HEK293 (cell line): ENCODE measurements at regions not wholly inside any gene's neighbourhood (a gene's known extent, or its start where the extent isn't known, plus 50 kb on each side); places are given as distances from the start of the nearest gene placed in this dataset.

ENCODE experiments used
- CTCF ChIA-PET: fragments of 350-600 bp; formaldehyde crosslinking; extraction: SDS; loops from one replicate; lab custom pipeline; 2021; ENCODE audit warnings: antibody characterized with exemption; lab: Yijun Ruan, JAX
- POLR2A ChIA-PET: fragments of 300-600 bp; formaldehyde crosslinking; extraction: SDS; loops from one replicate; lab custom pipeline; 2020; ENCODE audit warnings: antibody characterized with exemption, inconsistent platforms; lab: Yijun Ruan, JAX
- H3K27ac ChIP-seq: fragments of 200-500 bp; sonication (Bioruptor generic); 2 replicates; pipeline ENCODE4 v1.5.1; 2014; ENCODE audit warnings: low read depth, low read length, control low read depth, inconsistent platforms; ENCODE audit errors: extremely low read depth
- H3K36me3 ChIP-seq, 2 experiments: fragments of 200-500 bp in 1 of 2; sonication (Bioruptor generic) in 1 of 2; 1 replicate in 1 of 2; 2 replicates in 1 of 2; pipeline ENCODE4 v1.5.1; 2014 to 2017; ENCODE audit warnings: inconsistent platforms in 2 of 2, low read length in 2 of 2; ENCODE audit not compliant: control insufficient read depth in 2 of 2, insufficient read depth in 1 of 2
- H3K4me1 ChIP-seq: fragments of 200-500 bp; sonication (Bioruptor generic); 2 replicates; pipeline ENCODE4 v1.5.1; 2014; ENCODE audit warnings: mild to moderate bottlenecking, low read length, inconsistent platforms; ENCODE audit not compliant: control insufficient read depth, insufficient read depth
- H3K4me3 ChIP-seq: 2 replicates; pipeline ENCODE4 v1.5.1; 2011; ENCODE audit warnings: low read depth, mild to moderate bottlenecking, control low read depth, low read length, moderate library complexity
- H3K9me3 ChIP-seq: fragments of 200-500 bp; sonication (Bioruptor generic); 2 replicates; pipeline ENCODE4 v1.5.1; 2014; ENCODE audit warnings: low read depth, low read length, inconsistent platforms; ENCODE audit not compliant: control insufficient read depth, insufficient read depth
- OSR2 ChIP-seq: fragments of 450-650 bp; formaldehyde crosslinking; IDR thresholded peaks from 2 replicates; pipeline ENCODE4 v1.5.1; 2016; ENCODE audit warnings: missing biosample characterization, missing genetic modification characterization
- PRDM1 ChIP-seq: fragments of 450-650 bp; formaldehyde crosslinking; IDR thresholded peaks from 2 replicates; pipeline ENCODE4; 2016; ENCODE audit warnings: missing biosample characterization, missing genetic modification characterization
- ZNF121 ChIP-seq: fragments of 450-650 bp; formaldehyde crosslinking; IDR thresholded peaks from 2 replicates; pipeline ENCODE4 v1.5.1; 2016; ENCODE audit warnings: missing biosample characterization, missing genetic modification characterization
- ZNF341 ChIP-seq: fragments of 450-650 bp; formaldehyde crosslinking; IDR thresholded peaks from 2 replicates; pipeline ENCODE4; 2016; ENCODE audit warnings: low read depth, missing biosample characterization, missing genetic modification characterization
- ZNF394 ChIP-seq: fragments of 450-650 bp; formaldehyde crosslinking; IDR thresholded peaks from 2 replicates; pipeline ENCODE4 v1.5.1; 2016; ENCODE audit warnings: missing biosample characterization, missing genetic modification characterization, mild to moderate bottlenecking, moderate library complexity, borderline replicate concordance
- ZNF549 ChIP-seq: fragments of 450-650 bp; IDR thresholded peaks from 2 replicates; pipeline ENCODE4 v1.5.1; 2018; ENCODE audit warnings: missing biosample characterization, missing genetic modification characterization, mild to moderate bottlenecking, inconsistent platforms, moderate library complexity
- ZNF792 ChIP-seq: fragments of 450-650 bp; formaldehyde crosslinking; IDR thresholded peaks from 2 replicates; pipeline ENCODE4 v1.5.1; 2016; ENCODE audit warnings: missing biosample characterization, missing genetic modification characterization
- TF ChIP-seq, protein P1 (sequence below): fragments of 450-650 bp; formaldehyde crosslinking; IDR thresholded peaks from 2 replicates; pipeline ENCODE4 v1.5.1; 2016; ENCODE audit warnings: missing biosample characterization, missing genetic modification characterization
- TF ChIP-seq, protein P2 (sequence below): fragments of 450-650 bp; formaldehyde crosslinking; IDR thresholded peaks from 2 replicates; pipeline ENCODE4 v1.5.1; 2017; ENCODE audit warnings: missing biosample characterization, missing genetic modification characterization
- TF ChIP-seq, protein P3 (sequence below): fragments of 450-650 bp; formaldehyde crosslinking; IDR thresholded peaks from 2 replicates; pipeline ENCODE4 v1.5.0; 2017; ENCODE audit warnings: missing biosample characterization, missing genetic modification characterization, borderline replicate concordance
- TF ChIP-seq, protein P4 (sequence below): fragments of 450-650 bp; formaldehyde crosslinking; conservative IDR thresholded peaks from 2 replicates; pipeline ENCODE4 v1.5.1; 2016; ENCODE audit warnings: low read depth, missing biosample characterization, missing genetic modification characterization
- TF ChIP-seq, protein P5 (sequence below): fragments of 450-650 bp; formaldehyde crosslinking; IDR thresholded peaks from 2 replicates; pipeline ENCODE4 v1.5.1; 2016; ENCODE audit warnings: missing biosample characterization, missing genetic modification characterization, borderline replicate concordance

DNA sequence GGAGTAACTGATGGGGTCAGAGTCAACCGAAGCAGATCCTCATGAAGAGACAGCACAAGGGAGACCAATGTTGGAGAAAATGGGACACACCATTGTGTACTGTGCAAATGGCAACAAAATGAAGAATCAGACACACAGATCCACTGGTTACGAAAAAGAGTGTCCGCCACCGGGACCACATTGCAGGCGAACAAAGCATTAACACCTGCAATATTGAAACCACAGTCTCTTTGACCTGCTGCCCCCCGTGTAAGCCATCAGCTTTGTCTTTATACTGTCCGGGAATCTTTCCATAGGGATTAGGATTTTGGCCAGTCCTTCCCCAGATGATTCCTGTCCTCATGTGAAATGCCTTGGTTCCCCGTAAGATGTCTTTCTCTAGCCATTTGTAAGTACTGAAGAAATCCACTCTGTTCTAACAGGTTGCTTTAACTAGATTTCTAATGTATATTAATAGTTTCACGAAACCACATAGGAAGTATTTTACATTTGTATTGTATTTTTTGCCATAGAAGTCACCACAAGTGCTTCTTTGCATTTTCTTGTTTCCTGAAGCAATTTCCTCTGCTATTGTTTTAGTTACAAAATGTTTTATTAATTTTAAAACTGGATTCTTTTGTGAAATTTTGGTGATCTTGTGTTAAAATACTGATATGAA, 140.8 kb upstream of the NFE2L3 start:
- TF ChIP-seq ZNF341 = no peak
- no peak for TF ChIP-seq ZNF792 (tag by site-specific recombination)
- no peak for TF ChIP-seq OSR2 (tag by site-specific recombination)
- TF ChIP-seq ZNF121 = no peak
- TF ChIP-seq, protein P1, sequence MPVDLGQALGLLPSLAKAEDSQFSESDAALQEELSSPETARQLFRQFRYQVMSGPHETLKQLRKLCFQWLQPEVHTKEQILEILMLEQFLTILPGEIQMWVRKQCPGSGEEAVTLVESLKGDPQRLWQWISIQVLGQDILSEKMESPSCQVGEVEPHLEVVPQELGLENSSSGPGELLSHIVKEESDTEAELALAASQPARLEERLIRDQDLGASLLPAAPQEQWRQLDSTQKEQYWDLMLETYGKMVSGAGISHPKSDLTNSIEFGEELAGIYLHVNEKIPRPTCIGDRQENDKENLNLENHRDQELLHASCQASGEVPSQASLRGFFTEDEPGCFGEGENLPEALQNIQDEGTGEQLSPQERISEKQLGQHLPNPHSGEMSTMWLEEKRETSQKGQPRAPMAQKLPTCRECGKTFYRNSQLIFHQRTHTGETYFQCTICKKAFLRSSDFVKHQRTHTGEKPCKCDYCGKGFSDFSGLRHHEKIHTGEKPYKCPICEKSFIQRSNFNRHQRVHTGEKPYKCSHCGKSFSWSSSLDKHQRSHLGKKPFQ (tag by site-specific recombination) = no peak
- TF ChIP-seq, protein P2, sequence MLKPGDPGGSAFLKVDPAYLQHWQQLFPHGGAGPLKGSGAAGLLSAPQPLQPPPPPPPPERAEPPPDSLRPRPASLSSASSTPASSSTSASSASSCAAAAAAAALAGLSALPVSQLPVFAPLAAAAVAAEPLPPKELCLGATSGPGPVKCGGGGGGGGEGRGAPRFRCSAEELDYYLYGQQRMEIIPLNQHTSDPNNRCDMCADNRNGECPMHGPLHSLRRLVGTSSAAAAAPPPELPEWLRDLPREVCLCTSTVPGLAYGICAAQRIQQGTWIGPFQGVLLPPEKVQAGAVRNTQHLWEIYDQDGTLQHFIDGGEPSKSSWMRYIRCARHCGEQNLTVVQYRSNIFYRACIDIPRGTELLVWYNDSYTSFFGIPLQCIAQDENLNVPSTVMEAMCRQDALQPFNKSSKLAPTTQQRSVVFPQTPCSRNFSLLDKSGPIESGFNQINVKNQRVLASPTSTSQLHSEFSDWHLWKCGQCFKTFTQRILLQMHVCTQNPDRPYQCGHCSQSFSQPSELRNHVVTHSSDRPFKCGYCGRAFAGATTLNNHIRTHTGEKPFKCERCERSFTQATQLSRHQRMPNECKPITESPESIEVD = no peak
- no peak for TF ChIP-seq PRDM1
- TF ChIP-seq, protein P3, sequence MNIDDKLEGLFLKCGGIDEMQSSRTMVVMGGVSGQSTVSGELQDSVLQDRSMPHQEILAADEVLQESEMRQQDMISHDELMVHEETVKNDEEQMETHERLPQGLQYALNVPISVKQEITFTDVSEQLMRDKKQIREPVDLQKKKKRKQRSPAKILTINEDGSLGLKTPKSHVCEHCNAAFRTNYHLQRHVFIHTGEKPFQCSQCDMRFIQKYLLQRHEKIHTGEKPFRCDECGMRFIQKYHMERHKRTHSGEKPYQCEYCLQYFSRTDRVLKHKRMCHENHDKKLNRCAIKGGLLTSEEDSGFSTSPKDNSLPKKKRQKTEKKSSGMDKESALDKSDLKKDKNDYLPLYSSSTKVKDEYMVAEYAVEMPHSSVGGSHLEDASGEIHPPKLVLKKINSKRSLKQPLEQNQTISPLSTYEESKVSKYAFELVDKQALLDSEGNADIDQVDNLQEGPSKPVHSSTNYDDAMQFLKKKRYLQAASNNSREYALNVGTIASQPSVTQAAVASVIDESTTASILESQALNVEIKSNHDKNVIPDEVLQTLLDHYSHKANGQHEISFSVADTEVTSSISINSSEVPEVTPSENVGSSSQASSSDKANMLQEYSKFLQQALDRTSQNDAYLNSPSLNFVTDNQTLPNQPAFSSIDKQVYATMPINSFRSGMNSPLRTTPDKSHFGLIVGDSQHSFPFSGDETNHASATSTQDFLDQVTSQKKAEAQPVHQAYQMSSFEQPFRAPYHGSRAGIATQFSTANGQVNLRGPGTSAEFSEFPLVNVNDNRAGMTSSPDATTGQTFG (tag by site-specific recombination) = no peak
- TF ChIP-seq ZNF549 (tag by site-specific recombination) = no peak
- TF ChIP-seq, protein P4, sequence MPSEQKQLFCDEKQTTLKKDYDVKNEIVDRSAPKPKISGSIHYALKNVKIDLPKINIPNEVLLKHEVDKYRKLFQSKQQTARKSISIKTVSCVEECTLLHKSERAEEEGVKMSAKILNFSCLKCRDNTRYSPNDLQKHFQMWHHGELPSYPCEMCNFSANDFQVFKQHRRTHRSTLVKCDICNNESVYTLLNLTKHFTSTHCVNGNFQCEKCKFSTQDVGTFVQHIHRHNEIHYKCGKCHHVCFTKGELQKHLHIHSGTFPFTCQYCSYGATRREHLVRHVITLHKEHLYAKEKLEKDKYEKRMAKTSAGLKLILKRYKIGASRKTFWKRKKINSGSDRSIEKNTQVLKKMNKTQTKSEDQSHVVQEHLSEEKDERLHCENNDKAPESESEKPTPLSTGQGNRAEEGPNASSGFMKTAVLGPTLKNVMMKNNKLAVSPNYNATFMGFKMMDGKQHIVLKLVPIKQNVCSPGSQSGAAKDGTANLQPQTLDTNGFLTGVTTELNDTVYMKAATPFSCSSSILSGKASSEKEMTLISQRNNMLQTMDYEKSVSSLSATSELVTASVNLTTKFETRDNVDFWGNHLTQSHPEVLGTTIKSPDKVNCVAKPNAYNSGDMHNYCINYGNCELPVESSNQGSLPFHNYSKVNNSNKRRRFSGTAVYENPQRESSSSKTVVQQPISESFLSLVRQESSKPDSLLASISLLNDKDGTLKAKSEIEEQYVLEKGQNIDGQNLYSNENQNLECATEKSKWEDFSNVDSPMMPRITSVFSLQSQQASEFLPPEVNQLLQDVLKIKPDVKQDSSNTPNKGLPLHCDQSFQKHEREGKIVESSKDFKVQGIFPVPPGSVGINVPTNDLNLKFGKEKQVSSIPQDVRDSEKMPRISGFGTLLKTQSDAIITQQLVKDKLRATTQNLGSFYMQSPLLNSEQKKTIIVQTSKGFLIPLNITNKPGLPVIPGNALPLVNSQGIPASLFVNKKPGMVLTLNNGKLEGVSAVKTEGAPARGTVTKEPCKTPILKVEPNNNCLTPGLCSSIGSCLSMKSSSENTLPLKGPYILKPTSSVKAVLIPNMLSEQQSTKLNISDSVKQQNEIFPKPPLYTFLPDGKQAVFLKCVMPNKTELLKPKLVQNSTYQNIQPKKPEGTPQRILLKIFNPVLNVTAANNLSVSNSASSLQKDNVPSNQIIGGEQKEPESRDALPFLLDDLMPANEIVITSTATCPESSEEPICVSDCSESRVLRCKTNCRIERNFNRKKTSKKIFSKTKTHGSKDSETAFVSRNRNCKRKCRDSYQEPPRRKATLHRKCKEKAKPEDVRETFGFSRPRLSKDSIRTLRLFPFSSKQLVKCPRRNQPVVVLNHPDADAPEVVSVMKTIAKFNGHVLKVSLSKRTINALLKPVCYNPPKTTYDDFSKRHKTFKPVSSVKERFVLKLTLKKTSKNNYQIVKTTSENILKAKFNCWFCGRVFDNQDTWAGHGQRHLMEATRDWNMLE (tag by site-specific recombination) = no peak
- TF ChIP-seq, protein P5, sequence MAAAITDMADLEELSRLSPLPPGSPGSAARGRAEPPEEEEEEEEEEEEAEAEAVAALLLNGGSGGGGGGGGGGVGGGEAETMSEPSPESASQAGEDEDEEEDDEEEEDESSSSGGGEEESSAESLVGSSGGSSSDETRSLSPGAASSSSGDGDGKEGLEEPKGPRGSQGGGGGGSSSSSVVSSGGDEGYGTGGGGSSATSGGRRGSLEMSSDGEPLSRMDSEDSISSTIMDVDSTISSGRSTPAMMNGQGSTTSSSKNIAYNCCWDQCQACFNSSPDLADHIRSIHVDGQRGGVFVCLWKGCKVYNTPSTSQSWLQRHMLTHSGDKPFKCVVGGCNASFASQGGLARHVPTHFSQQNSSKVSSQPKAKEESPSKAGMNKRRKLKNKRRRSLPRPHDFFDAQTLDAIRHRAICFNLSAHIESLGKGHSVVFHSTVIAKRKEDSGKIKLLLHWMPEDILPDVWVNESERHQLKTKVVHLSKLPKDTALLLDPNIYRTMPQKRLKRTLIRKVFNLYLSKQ = no peak
- no peak for TF ChIP-seq ZNF394 (tag by site-specific recombination)
- H3K27ac ChIP-seq = no peak overlapping the region
- no peaks in the 10 kb centered on the region for H3K36me3 ChIP-seq
- no peaks in the 10 kb centered on the region for H3K9me3 ChIP-seq
- no peak overlapping the region for H3K4me3 ChIP-seq
- ChIA-PET POLR2A (no interaction called here), CTCF (no interaction called here)
- peaks cover 11% of the 10 kb centered on the region for H3K4me1 ChIP-seq
